GM12878 (cell line): ENCODE measurements at regions not wholly inside any gene's neighbourhood (a gene's known extent, or its start where the extent isn't known, plus 50 kb on each side); places are given as distances from the start of the nearest gene placed in this dataset.

Source experiments
- ATAC-seq: fragments of 200-7000 bp; cut with Tn5 transposase; 3 replicates; pipeline ENCODE4 v1.9.1; 2020; ENCODE audit warnings: mild to moderate bottlenecking, moderate library complexity
- BruUV-seq: library from RNA; stranded (reverse); fragments of 400-500 nt; replicated peaks from 2 replicates; lab custom pipeline; 2021; lab: Mats Ljungman, UMichigan
- CTCF ChIA-PET: fragments of 300-600 bp; sonication (Branson Sonifier 250); formaldehyde crosslinking; extraction: SDS; loops from one replicate; lab custom pipeline; 2021; ENCODE audit warnings: inconsistent platforms; lab: Yijun Ruan, JAX
- POLR2A ChIA-PET: fragments of 350-600 bp; formaldehyde crosslinking; extraction: SDS; loops from one replicate; lab custom pipeline; 2021; ENCODE audit warnings: inconsistent platforms; lab: Charles Lee
- RAD21 ChIA-PET: fragments of 300-600 bp; sonication (Branson Sonifier 250); formaldehyde crosslinking; loops from one replicate; lab custom pipeline; 2023; ENCODE audit warnings: antibody characterized with exemption; ENCODE audit not compliant: unreplicated experiment; lab: Charles Lee
- SMC1A ChIA-PET: fragments of 300-600 bp; sonication (Branson Sonifier 250); formaldehyde crosslinking; loops from one replicate; lab custom pipeline; 2023; ENCODE audit not compliant: unreplicated experiment, uncharacterized antibody; lab: Charles Lee
- DNase-seq: peaks from one replicate; pipeline ENCODE4 v3.0.0-alpha.2; 2011; ENCODE audit warnings: low read depth, low spot score
- FAIRE-seq: peaks from 3 replicates; lab custom pipeline; 2011; peaks lifted over from hg19 to GRCh38; lab: Jason Lieb, UNC
- H2AFZ ChIP-seq: 2 replicates; pipeline ENCODE4 v1.6.0; 2011; ENCODE audit warnings: low read depth, low read length, control low read depth; ENCODE audit not compliant: control insufficient read depth
- H3K27ac ChIP-seq: 2 replicates; pipeline ENCODE4 v1.5.1; 2011; ENCODE audit warnings: control low read depth; ENCODE audit not compliant: control insufficient read depth, insufficient read depth
- H3K27me3 ChIP-seq, 2 experiments: replicated peaks in 1 of 2; 2 replicates each; pipeline versions ENCODE4 v1.6.0 to v1.6.1; 2011; ENCODE audit warnings: low read length in 1 of 2; ENCODE audit not compliant: control insufficient read depth in 2 of 2, insufficient read depth in 2 of 2
- H3K36me3 ChIP-seq, 2 experiments: 2 replicates each; pipeline ENCODE4 v1.5.1; 2011; ENCODE audit warnings: low read length in 1 of 2; ENCODE audit not compliant: control insufficient read depth in 2 of 2, insufficient read depth in 2 of 2
- H3K4me1 ChIP-seq: 2 replicates; pipeline ENCODE4 v1.6.1; 2011; ENCODE audit warnings: mild to moderate bottlenecking, low read length, moderate library complexity, mixed read lengths; ENCODE audit not compliant: control insufficient read depth, insufficient read depth
- H3K4me2 ChIP-seq: 2 replicates; pipeline ENCODE4 v1.6.0; 2011; ENCODE audit warnings: control low read depth; ENCODE audit not compliant: control insufficient read depth, insufficient read depth
- H3K4me3 ChIP-seq: fragments of 200-600 bp; sonication (generic); 2 replicates; pipeline ENCODE4 v1.5.1; 2016
- H3K79me2 ChIP-seq: 2 replicates; pipeline ENCODE4 v1.6.0; 2011; ENCODE audit warnings: low read length; ENCODE audit not compliant: control insufficient read depth, insufficient read depth
- H3K9ac ChIP-seq: 2 replicates; pipeline ENCODE4 v1.8.0; 2011; ENCODE audit warnings: low read length, control low read depth, mixed read lengths; ENCODE audit not compliant: control insufficient read depth, insufficient read depth
- H3K9me3 ChIP-seq: replicated peaks from 3 replicates; pipeline ENCODE4 v1.5.1; 2011; ENCODE audit warnings: mild to moderate bottlenecking, low read length; ENCODE audit not compliant: control insufficient read depth, insufficient read depth
- H4K20me1 ChIP-seq: 2 replicates; pipeline ENCODE4 v1.6.0; 2011; ENCODE audit not compliant: control insufficient read depth, insufficient read depth
- HDAC2 ChIP-seq: fragments of 200-600 bp; sonication (generic); IDR thresholded peaks from 2 replicates; pipeline ENCODE4 v1.6.1; 2017
- LARP7 ChIP-seq: fragments of 450-650 bp; IDR thresholded peaks from 2 replicates; pipeline ENCODE4 v1.6.1; 2017; ENCODE audit warnings: mild to moderate bottlenecking
- MYB ChIP-seq: fragments of 150-350 bp; IDR thresholded peaks from 2 replicates; pipeline ENCODE4 v1.6.1; 2014; ENCODE audit warnings: mild to moderate bottlenecking, low read depth, low read length, borderline replicate concordance
- PAX5 ChIP-seq: IDR thresholded peaks from 2 replicates; pipeline ENCODE4 v1.6.1; 2011; ENCODE audit warnings: low read depth, low read length, borderline replicate concordance
- POU2F2 ChIP-seq: IDR thresholded peaks from 3 replicates; pipeline ENCODE4 v1.6.1; 2011; ENCODE audit warnings: low read depth, mild to moderate bottlenecking, low read length, borderline replicate concordance
- SRF ChIP-seq, 2 experiments: IDR thresholded peaks; 2 replicates each; pipeline ENCODE4 v1.6.1; 2011; ENCODE audit warnings: low read depth in 2 of 2, low read length in 2 of 2, mild to moderate bottlenecking in 1 of 2, moderate library complexity in 1 of 2
- TBL1XR1 ChIP-seq: IDR thresholded peaks from 2 replicates; pipeline ENCODE4 v1.6.1; 2012; ENCODE audit warnings: low read depth, low read length, improper control_type of control experiment
- WRNIP1 ChIP-seq: IDR thresholded peaks from 2 replicates; pipeline ENCODE4 v1.6.1; 2011; ENCODE audit warnings: low read depth, low read length, improper control_type of control experiment, borderline replicate concordance
- YBX1 ChIP-seq: fragments of 450-650 bp; IDR thresholded peaks from 2 replicates; pipeline ENCODE4 v1.6.1; 2016; ENCODE audit warnings: antibody characterized with exemption
- ZZZ3 ChIP-seq: IDR thresholded peaks from 2 replicates; pipeline ENCODE4 v1.6.1; 2011; ENCODE audit warnings: low read depth; ENCODE audit not compliant: control insufficient read depth, insufficient read length
- WGBS: methylation state at CpG from one replicate; pipeline ENCODE4 v1.1.6; 2016; ENCODE audit warnings: low lambda C conversion rate; ENCODE audit not compliant: insufficient replicate concordance, insufficient coverage; ENCODE audit errors: missing lambda C conversion rate; 5-methylcytosine and 5-hydroxymethylcytosine counted together
- in situ Hi-C: fragments of 300-500 bp; cut with MboI; formaldehyde crosslinking; loops from 9 replicates; pipeline ENCODE4 v1.14.3; 2018; ENCODE audit warnings: mixed read lengths
- intact Hi-C: fragments of 100-400 bp; cut with micrococcal nuclease; formaldehyde crosslinking; loops from one replicate; pipeline ENCODE4 v1.14.2; 2022; ENCODE audit not compliant: unreplicated experiment
- TF ChIP-seq, protein P1 (sequence below): IDR thresholded peaks from 2 replicates; pipeline ENCODE4 v1.6.1; 2011; ENCODE audit warnings: low read depth, mild to moderate bottlenecking, low read length, moderate library complexity, borderline replicate concordance; ENCODE audit errors: extremely low read depth
- TF ChIP-seq, protein P2 (sequence below): IDR thresholded peaks from 2 replicates; pipeline ENCODE4 v1.6.1; 2012; ENCODE audit warnings: low read length, inconsistent platforms
- TF ChIP-seq, protein P3 (sequence below): fragments of 450-650 bp; IDR thresholded peaks from 2 replicates; pipeline ENCODE4 v1.6.1; 2016; ENCODE audit warnings: mild to moderate bottlenecking

DNA sequence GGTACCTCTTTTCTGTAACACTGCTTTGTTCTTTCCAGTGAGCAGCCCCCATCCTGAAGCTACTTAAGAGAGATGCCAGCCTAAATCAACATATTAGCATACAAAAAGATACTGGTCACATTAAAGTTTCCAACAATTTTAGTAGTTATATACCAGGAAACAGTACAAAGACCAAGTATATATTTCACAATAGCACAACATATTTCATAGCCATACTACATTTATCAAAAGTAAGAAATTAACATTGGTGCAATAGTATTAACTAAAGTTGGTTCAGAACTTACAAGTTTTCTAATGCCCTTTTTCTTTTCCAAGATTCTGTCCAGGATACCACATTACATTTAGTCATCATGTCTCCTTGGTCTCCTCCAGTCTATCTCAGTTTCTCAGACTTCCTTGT, 641.0 kb upstream of the GJE1 start:
- Histone ChIP-seq H3K4me3 (no peak overlapping the region), H3K4me1 (no peaks in the 10 kb centered on the region), H3K27ac (no peak overlapping the region), H2AFZ (no peak overlapping the region), H3K27me3 (no peaks in the 10 kb centered on the region), H3K4me2 (no peak overlapping the region), H3K9ac (no peak overlapping the region), H3K79me2 (no peaks in the 10 kb centered on the region), H4K20me1 (no peaks in the 10 kb centered on the region), H3K9me3 (no peaks in the 10 kb centered on the region), H3K36me3 (no peaks in the 10 kb centered on the region)
- in situ Hi-C loops (no loop called here), intact Hi-C loops (no loop called here)
- ChIA-PET RAD21 (no interaction called here), CTCF (no interaction called here), SMC1A (no interaction called here), POLR2A (no interaction called here)
- ATAC-seq (no peak), DNase-seq (no peak), FAIRE-seq (no peak)
- TF ChIP-seq WRNIP1 (no peak), SRF (IDR thresholded peaks at IDR 0.05; ENCODE audit: low read depth in 2 of 2, low read length in 2 of 2) (no peak), POU2F2 (no peak), YBX1 (no peak)
- TF ChIP-seq, protein P1, sequence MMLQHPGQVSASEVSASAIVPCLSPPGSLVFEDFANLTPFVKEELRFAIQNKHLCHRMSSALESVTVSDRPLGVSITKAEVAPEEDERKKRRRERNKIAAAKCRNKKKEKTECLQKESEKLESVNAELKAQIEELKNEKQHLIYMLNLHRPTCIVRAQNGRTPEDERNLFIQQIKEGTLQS, result no peak
- BruUV-seq, result no TSS peak

DNA sequence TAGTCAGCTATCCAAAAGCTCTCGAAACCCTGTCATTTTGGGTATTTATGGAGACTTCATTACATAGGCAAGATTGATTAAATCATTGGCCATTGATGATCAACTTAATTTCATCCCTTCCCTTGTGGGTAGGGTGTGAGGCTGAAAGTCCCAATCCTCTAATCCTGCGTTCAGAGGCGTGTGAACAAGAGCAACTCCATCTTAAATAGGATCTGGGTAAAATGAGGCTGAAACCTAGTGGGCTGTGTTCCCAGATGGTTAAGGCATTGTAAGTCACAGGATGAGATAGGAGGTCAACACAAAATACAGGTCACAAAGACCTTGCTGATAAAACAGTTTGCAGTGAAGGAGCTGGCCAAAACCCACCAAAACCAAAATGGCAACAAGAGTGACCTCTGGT, 641.7 kb upstream of the GJE1 start:
- ChIA-PET POLR2A (no interaction called here), RAD21 (no interaction called here), CTCF (no interaction called here), SMC1A (interaction anchor here (0.7 to 1.4 kb wide), 3 partner anchors 9 to 1215 kb away, joined by 3 read pairs; no protein-coding TSS in a partner anchor)
- H4K20me1 ChIP-seq, result no peaks in the 10 kb centered on the region
- in situ Hi-C loops (no loop called here), intact Hi-C loops (no loop called here)
- no peak overlapping the region for H3K4me3 ChIP-seq
- no peaks in the 10 kb centered on the region for H3K27me3 ChIP-seq
- no peaks in the 10 kb centered on the region for H3K4me1 ChIP-seq
- H2AFZ ChIP-seq, result no peak overlapping the region
- no peak overlapping the region for H3K4me2 ChIP-seq
- H3K27ac ChIP-seq, result no peak overlapping the region
- no peaks in the 10 kb centered on the region for H3K79me2 ChIP-seq
- WGBS, result 86% methylated on average over 3 of the region's 3 CpGs
- no peak for ATAC-seq
- no peak for DNase-seq
- no peaks in the 10 kb centered on the region for H3K36me3 ChIP-seq
- H3K9me3 ChIP-seq, result no peaks in the 10 kb centered on the region; the same call in 2 of the 3 replicates
- no TSS peak for BruUV-seq
- FAIRE-seq, result no peak
- no peak overlapping the region for H3K9ac ChIP-seq
- TF ChIP-seq, protein P2, sequence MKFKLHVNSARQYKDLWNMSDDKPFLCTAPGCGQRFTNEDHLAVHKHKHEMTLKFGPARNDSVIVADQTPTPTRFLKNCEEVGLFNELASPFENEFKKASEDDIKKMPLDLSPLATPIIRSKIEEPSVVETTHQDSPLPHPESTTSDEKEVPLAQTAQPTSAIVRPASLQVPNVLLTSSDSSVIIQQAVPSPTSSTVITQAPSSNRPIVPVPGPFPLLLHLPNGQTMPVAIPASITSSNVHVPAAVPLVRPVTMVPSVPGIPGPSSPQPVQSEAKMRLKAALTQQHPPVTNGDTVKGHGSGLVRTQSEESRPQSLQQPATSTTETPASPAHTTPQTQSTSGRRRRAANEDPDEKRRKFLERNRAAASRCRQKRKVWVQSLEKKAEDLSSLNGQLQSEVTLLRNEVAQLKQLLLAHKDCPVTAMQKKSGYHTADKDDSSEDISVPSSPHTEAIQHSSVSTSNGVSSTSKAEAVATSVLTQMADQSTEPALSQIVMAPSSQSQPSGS, result no peak
- TF ChIP-seq MYB, result no peak
- TF ChIP-seq ZZZ3, result no peak
- TF ChIP-seq PAX5, result no peak
- TF ChIP-seq, protein P3, sequence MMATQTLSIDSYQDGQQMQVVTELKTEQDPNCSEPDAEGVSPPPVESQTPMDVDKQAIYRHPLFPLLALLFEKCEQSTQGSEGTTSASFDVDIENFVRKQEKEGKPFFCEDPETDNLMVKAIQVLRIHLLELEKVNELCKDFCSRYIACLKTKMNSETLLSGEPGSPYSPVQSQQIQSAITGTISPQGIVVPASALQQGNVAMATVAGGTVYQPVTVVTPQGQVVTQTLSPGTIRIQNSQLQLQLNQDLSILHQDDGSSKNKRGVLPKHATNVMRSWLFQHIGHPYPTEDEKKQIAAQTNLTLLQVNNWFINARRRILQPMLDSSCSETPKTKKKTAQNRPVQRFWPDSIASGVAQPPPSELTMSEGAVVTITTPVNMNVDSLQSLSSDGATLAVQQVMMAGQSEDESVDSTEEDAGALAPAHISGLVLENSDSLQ, result no peak
- TF ChIP-seq LARP7, result no peak
- TF ChIP-seq TBL1XR1, result no peak
- TF ChIP-seq HDAC2, result no peak
